ENCODE measurements at regions not wholly inside any gene's neighbourhood (a gene's known extent, or its start where the extent isn't known, plus 50 kb on each side); places are given as distances from the start of the nearest gene placed in this dataset.

GRCh38 chr11:86722748-86723147 is 50.3 kb upstream of the ME3 start:
- TF ChIP-seq CTCF (IDR thresholded peaks at IDR 0.05), result no peak
- no peak for TF ChIP-seq POLR2A (IDR thresholded peaks at IDR 0.05; ENCODE audit: low read depth)
- no peak for TF ChIP-seq EP300 (IDR thresholded peaks at IDR 0.05)

All from esophagus muscularis mucosa (tissue), 4 donors.